Esophagus squamous epithelium (tissue), 5 donors: ENCODE measurements at regions not wholly inside any gene's neighbourhood (a gene's known extent, or its start where the extent isn't known, plus 50 kb on each side); places are given as distances from the start of the nearest gene placed in this dataset.

ENCODE experiments used
- DNase-seq: peaks from one replicate; lab custom pipeline; 2025; lab: John Stamatoyannopoulos, UW
- H3K27ac ChIP-seq, 4 donors: fragments of 200-600 bp; sonication (generic); one replicate each; pipeline ENCODE4 v1.5.1; 2016 to 2019; ENCODE audit warnings: mild to moderate bottlenecking in 1 of 4
- H3K27me3 ChIP-seq, 4 donors: fragments of 200-600 bp; sonication (generic); 1 replicate in 3 of 4; 2 replicates in 1 of 4; pipeline versions ENCODE4 v1.5.1 to v1.6.0; 2017 to 2021; ENCODE audit warnings: antibody characterized with exemption in 1 of 4
- H3K36me3 ChIP-seq, 3 donors: fragments of 200-600 bp; sonication (generic); one replicate each; pipeline ENCODE4 v1.5.1; 2016 to 2019
- H3K4me1 ChIP-seq, 3 donors: fragments of 200-600 bp; sonication (generic); one replicate each; pipeline ENCODE4 v1.5.1; 2017 to 2019
- H3K4me3 ChIP-seq, 4 donors: fragments of 200-600 bp; sonication (generic); 1 replicate in 3 of 4; 2 replicates in 1 of 4; pipeline ENCODE4 v1.5.1; 2016 to 2019; ENCODE audit warnings: mild to moderate bottlenecking in 2 of 4, moderate library complexity in 1 of 4
- H3K9me3 ChIP-seq, 3 donors: fragments of 200-600 bp; sonication (generic); one replicate each; pipeline ENCODE4 v1.5.1; 2016 to 2019
- CTCF ChIP-seq, 6 experiments: fragments of 450-650 bp in 4 of 6; fragments of 200-600 bp in 2 of 6; sonication (generic) in 2 of 6; IDR thresholded peaks; one replicate each; pipeline ENCODE4 v1.5.1; 2016 to 2019; ENCODE audit warnings: antibody characterized with exemption in 6 of 6, mild to moderate bottlenecking in 4 of 6, moderate library complexity in 4 of 6
- POLR2A ChIP-seq, 4 donors: fragments of 450-650 bp; IDR thresholded peaks; one replicate each; pipeline ENCODE4 v1.6.1; 2017; ENCODE audit warnings: antibody characterized with exemption in 4 of 4, mild to moderate bottlenecking in 4 of 4, moderate library complexity in 3 of 4
- WGBS, 2 donors: methylation state at CpG; one replicate each; pipeline ENCODE4 v1.1.5; 2018; 5-methylcytosine and 5-hydroxymethylcytosine counted together
- intact Hi-C: fragments of 100-400 bp; cut with DNase I; formaldehyde crosslinking; loops from one replicate; pipeline ENCODE4 v1.15.0; 2022
- donor health status: DM: yes; HTN: yes; CAD: no.

GRCh38 chr9:111150181-111150580 lies 111.9 kb upstream of the LPAR1 start:
- peaks cover 0 to 13% (median 3%) of the 10 kb centered on the region in 3 donors for H3K4me1 ChIP-seq
- no peak overlapping the region for H3K4me3 ChIP-seq
- 89 to 90% methylated on average over 2 of the region's 2 CpGs for WGBS, 2 donors
- H3K9me3 ChIP-seq, result no peaks in the 10 kb centered on the region
- H3K27ac ChIP-seq, result no peak overlapping the region
- TF ChIP-seq POLR2A (IDR thresholded peaks at IDR 0.05) (no peak), CTCF (IDR thresholded peaks at IDR 0.05) (no peak)
- H3K27me3 ChIP-seq, result no peaks in the 10 kb centered on the region
- no peak for DNase-seq
- no peaks in the 10 kb centered on the region for H3K36me3 ChIP-seq
- intact Hi-C loops, result no loop called here

- peaks cover 0 to 13% (median 3%) of the 10 kb centered on the region in 3 donors for H3K4me1 ChIP-seq
- H3K36me3 ChIP-seq, result no peaks in the 10 kb centered on the region
- peak overlapping the region in 1 of 4 donors; percentile 50 for H3K27ac ChIP-seq
- 74 to 75% methylated on average over 5 of the region's 5 CpGs for WGBS, 2 donors
- H3K9me3 ChIP-seq, result no peaks in the 10 kb centered on the region
- no peaks in the 10 kb centered on the region for H3K27me3 ChIP-seq
- no peak overlapping the region for H3K4me3 ChIP-seq
- intact Hi-C loops, result no loop called here
- DNase-seq, result no peak
- TF ChIP-seq CTCF (IDR thresholded peaks at IDR 0.05), result peak in 1 of 6 experiments; percentile 5
- no peak for TF ChIP-seq POLR2A (IDR thresholded peaks at IDR 0.05)
Measured at GRCh38 chr9:111149018-111149759, 110.9 kb upstream of the LPAR1 start.

GRCh38 chr9:111148052-111149017 lies 110.1 kb upstream of the LPAR1 start:
- H3K27me3 ChIP-seq, result no peaks in the 10 kb centered on the region
- no peak for TF ChIP-seq POLR2A (IDR thresholded peaks at IDR 0.05)
- TF ChIP-seq CTCF (IDR thresholded peaks at IDR 0.05), result no peak
- H3K9me3 ChIP-seq, result no peaks in the 10 kb centered on the region
- intact Hi-C loops, result no loop called here
- peaks cover 0 to 13% (median 3%) of the 10 kb centered on the region in 3 donors for H3K4me1 ChIP-seq
- peak overlapping the region in 1 of 4 donors; percentile 50 for H3K27ac ChIP-seq
- H3K4me3 ChIP-seq, result no peak overlapping the region
- no peaks in the 10 kb centered on the region for H3K36me3 ChIP-seq
- DNase-seq, result no peak
- WGBS, 2 donors, result 63 to 71% methylated on average over 10 of the region's 10 CpGs

GRCh38 chr9:111147041-111147440 lies 108.8 kb upstream of the LPAR1 start:
- H3K4me1 ChIP-seq, result peaks cover 0 to 13% (median 3%) of the 10 kb centered on the region in 3 donors
- no peak for DNase-seq
- H3K4me3 ChIP-seq, result no peak overlapping the region
- TF ChIP-seq CTCF (IDR thresholded peaks at IDR 0.05), result no peak
- TF ChIP-seq POLR2A (IDR thresholded peaks at IDR 0.05), result no peak
- intact Hi-C loops, result no loop called here
- no peak overlapping the region for H3K27ac ChIP-seq
- 68 to 77% methylated on average over 3 of the region's 3 CpGs for WGBS, 2 donors
- no peaks in the 10 kb centered on the region for H3K9me3 ChIP-seq
- no peaks in the 10 kb centered on the region for H3K36me3 ChIP-seq
- H3K27me3 ChIP-seq, result no peaks in the 10 kb centered on the region

GRCh38 chr9:111144741-111145140 lies 106.5 kb upstream of the LPAR1 start:
- no peak for TF ChIP-seq POLR2A (IDR thresholded peaks at IDR 0.05)
- no peak for TF ChIP-seq CTCF (IDR thresholded peaks at IDR 0.05)
- WGBS, 2 donors, result 78 to 79% methylated on average over 3 of the region's 3 CpGs
- no peaks in the 10 kb centered on the region for H3K36me3 ChIP-seq
- H3K27me3 ChIP-seq, result no peaks in the 10 kb centered on the region
- H3K4me1 ChIP-seq, result peaks cover 0 to 13% (median 3%) of the 10 kb centered on the region in 3 donors
- intact Hi-C loops, result no loop called here
- no peak for DNase-seq
- H3K27ac ChIP-seq, result no peak overlapping the region
- H3K9me3 ChIP-seq, result no peaks in the 10 kb centered on the region
- H3K4me3 ChIP-seq, result no peak overlapping the region
